T-cell (primary cell): ENCODE measurements at regions not wholly inside any gene's neighbourhood (a gene's known extent, or its start where the extent isn't known, plus 50 kb on each side); places are given as distances from the start of the nearest gene placed in this dataset.

ENCODE experiments used
- ATAC-seq, 4 experiments: fragments of 200-7000 bp in 3 of 4; fragments of 150-1000 bp in 1 of 4; cut with Tn5 transposase; replicated peaks in 1 of 4; 1 replicate in 3 of 4; 2 replicates in 1 of 4; pipeline ENCODE4 v1.10.0; 2021; ENCODE audit warnings: moderate library complexity in 3 of 4, mild to moderate bottlenecking in 2 of 4, moderate number of reproducible peaks in 1 of 4
- CTCF ChIA-PET, 2 donors: fragments of 300-600 bp; sonication (Branson Sonifier 250); formaldehyde crosslinking; loops; one replicate each; lab custom pipeline; 2022; ENCODE audit warnings: antibody characterized with exemption in 2 of 2; lab: Charles Lee
- POLR2A ChIA-PET, 2 donors: fragments of 300-600 bp; sonication (Branson Sonifier 250); formaldehyde crosslinking; loops; one replicate each; lab custom pipeline; 2022; ENCODE audit warnings: antibody characterized with exemption in 2 of 2; lab: Charles Lee
- DNase-seq, 35 experiments: peaks; one replicate each; pipeline versions ENCODE4 v3.0.0 to v3.0.0-alpha.2; 2013 to 2023
- H3K27ac ChIP-seq: one replicate; pipeline ENCODE4 v1.5.1; 2013; ENCODE audit warnings: low read length
- H3K27me3 ChIP-seq, 2 experiments: replicated peaks in 1 of 2; 1 replicate in 1 of 2; 2 replicates in 1 of 2; pipeline versions ENCODE4 v1.6.1 to v1.7.0; 2013; ENCODE audit warnings: low read length in 1 of 2, mixed read lengths in 1 of 2; ENCODE audit not compliant: control insufficient read depth in 2 of 2, insufficient read depth in 2 of 2; ENCODE audit errors: extremely low read depth in 1 of 2
- H3K36me3 ChIP-seq, 2 donors: 1 replicate in 1 of 2; 2 replicates in 1 of 2; pipeline versions ENCODE4 v1.6.1 to v1.7.0; 2013; ENCODE audit warnings: low read length in 1 of 2; ENCODE audit not compliant: control insufficient read depth in 2 of 2, insufficient read depth in 1 of 2; ENCODE audit errors: extremely low read depth in 1 of 2
- H3K4me1 ChIP-seq, 2 experiments: 1 replicate in 1 of 2; 2 replicates in 1 of 2; pipeline versions ENCODE4 v1.6.1 to v1.7.0; 2013; ENCODE audit warnings: low read length in 2 of 2, mixed read lengths in 1 of 2; ENCODE audit not compliant: insufficient read depth in 2 of 2, control insufficient read depth in 1 of 2; ENCODE audit errors: extremely low read depth in 1 of 2
- H3K4me3 ChIP-seq, 2 donors: 1 replicate in 1 of 2; 2 replicates in 1 of 2; pipeline versions ENCODE4 v1.5.1 to v1.7.0; 2013; ENCODE audit warnings: mild to moderate bottlenecking in 2 of 2, low read length in 1 of 2, moderate library complexity in 1 of 2; ENCODE audit not compliant: control insufficient read depth in 1 of 2; ENCODE audit errors: extremely low read depth in 1 of 2
- H3K9me3 ChIP-seq: 2 replicates; pipeline ENCODE4 v1.7.0; 2013
- H3K27ac Mint-ChIP-seq, 2 donors: one replicate each; pipeline ENCODE4 v1.8.0; 2020 to 2021; ENCODE audit warnings: mild to moderate bottlenecking in 2 of 2, mixed read lengths in 2 of 2
- H3K27me3 Mint-ChIP-seq, 2 donors: one replicate each; pipeline ENCODE4 v1.8.0; 2021 to 2022; ENCODE audit warnings: mixed read lengths in 2 of 2
- H3K36me3 Mint-ChIP-seq: one replicate; pipeline ENCODE4 v1.8.0; 2021; ENCODE audit warnings: mixed read lengths
- H3K4me1 Mint-ChIP-seq, 3 donors: one replicate each; pipeline ENCODE4 v1.8.0; 2020 to 2022; ENCODE audit warnings: mixed read lengths in 3 of 3, mild to moderate bottlenecking in 1 of 3
- H3K4me3 Mint-ChIP-seq, 3 donors: one replicate each; pipeline ENCODE4 v1.8.0; 2020 to 2022; ENCODE audit warnings: mild to moderate bottlenecking in 3 of 3, mixed read lengths in 3 of 3, moderate library complexity in 3 of 3
- H3K9me3 Mint-ChIP-seq, 3 donors: one replicate each; pipeline ENCODE4 v1.8.0; 2020 to 2022; ENCODE audit warnings: mixed read lengths in 3 of 3
- WGBS: methylation state at CpG from one replicate; pipeline ENCODE4 v1.1.5; 2013; ENCODE audit warnings: missing lambda C conversion rate; ENCODE audit not compliant: insufficient coverage; 5-methylcytosine and 5-hydroxymethylcytosine counted together

DNA sequence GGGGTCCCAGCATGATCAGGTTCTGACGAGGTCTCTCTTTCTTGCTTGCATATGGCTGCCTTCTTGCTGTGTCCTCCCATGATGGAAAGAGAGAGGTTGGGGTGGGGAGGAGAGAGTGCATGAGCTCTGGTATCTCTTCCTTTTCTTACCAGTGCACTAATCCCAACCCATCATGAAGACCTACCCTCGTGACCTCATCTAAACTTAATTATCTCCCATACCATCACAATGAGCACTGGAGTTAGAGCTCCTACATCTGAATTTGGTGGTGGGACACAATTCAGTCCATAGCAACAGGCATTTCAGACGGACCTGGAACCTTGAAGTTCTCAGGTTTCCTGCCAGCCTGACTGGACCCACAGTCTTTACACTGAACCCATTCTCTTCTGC, 125.2 kb upstream of the ZNF648 start:
- no peaks in the 10 kb centered on the region for H3K27me3 ChIP-seq
- no peaks in the 10 kb centered on the region for H3K9me3 ChIP-seq
- ChIA-PET POLR2A (no interaction called here), CTCF (no interaction called here)
- H3K4me3 Mint-ChIP-seq: no peak overlapping the region
- no peaks in the 10 kb centered on the region for H3K36me3 Mint-ChIP-seq
- no peaks in the 10 kb centered on the region for H3K9me3 Mint-ChIP-seq
- no peak overlapping the region for H3K27ac ChIP-seq
- H3K36me3 ChIP-seq: no peaks in the 10 kb centered on the region
- DNase-seq (no peak), ATAC-seq (no peak)
- no peaks in the 10 kb centered on the region for H3K4me1 Mint-ChIP-seq
- WGBS: 50% methylated on average over 2 of the region's 3 CpGs
- H3K27me3 Mint-ChIP-seq: peaks cover 8 to 10% of the 10 kb centered on the region in 2 donors
- H3K4me3 ChIP-seq: no peak overlapping the region
- no peaks in the 10 kb centered on the region for H3K4me1 ChIP-seq
- no peak overlapping the region for H3K27ac Mint-ChIP-seq

DNA sequence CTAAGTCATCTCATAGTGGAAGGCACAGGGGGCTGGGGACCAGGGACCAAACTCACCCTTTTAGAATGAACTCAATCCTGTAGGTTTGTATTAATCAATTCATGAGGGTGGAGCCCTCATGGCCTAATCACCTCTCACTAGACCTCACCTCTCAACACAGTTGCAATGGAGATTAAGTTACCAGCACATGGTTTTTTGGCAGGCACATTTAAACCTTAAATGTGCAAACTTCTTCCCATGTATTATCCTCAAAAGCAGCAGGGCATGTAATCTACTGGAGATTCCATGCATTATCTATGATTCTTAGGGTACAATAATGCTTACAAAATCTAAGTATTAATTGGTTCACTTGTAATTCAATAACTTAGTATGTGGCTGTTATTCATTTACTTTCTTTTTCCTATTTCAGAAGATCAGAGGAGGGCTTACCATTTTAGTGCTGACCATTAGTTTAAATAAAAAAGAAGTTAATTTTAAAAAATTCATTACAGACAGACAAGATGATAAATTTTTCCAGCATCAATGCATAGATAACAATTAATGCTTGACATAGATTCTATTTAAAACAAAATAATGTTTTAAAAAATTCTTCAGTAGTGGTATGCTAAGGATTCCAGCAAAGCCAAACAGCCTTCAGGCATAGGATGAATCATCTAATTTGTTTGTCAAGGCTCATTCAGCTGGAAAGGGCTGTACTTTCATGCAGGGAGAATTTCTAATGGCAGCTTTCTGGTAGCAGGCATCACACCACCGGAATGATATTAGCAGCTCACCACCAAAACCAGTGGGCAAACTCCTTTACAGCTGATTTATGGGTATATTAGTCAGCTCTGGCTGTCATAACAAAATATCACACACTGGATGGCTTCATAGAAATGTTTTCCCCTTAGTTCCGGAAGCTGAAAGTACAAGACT, 124.6 kb upstream of the ZNF648 start:
- Mint-ChIP-seq H3K9me3 (no peaks in the 10 kb centered on the region), H3K27ac (no peak overlapping the region), H3K4me3 (no peak overlapping the region), H3K4me1 (no peaks in the 10 kb centered on the region), H3K36me3 (no peaks in the 10 kb centered on the region), H3K27me3 (peaks cover 4 to 9% of the 10 kb centered on the region in 2 donors)
- no peaks in the 10 kb centered on the region for H3K36me3 ChIP-seq
- no peak for ATAC-seq
- WGBS: no CpG with 5 or more reads among the region's 2 CpGs
- ChIA-PET CTCF (no interaction called here), POLR2A (no interaction called here)
- no peaks in the 10 kb centered on the region for H3K9me3 ChIP-seq
- no peaks in the 10 kb centered on the region for H3K4me1 ChIP-seq
- no peak overlapping the region for H3K27ac ChIP-seq
- DNase-seq: no peak
- no peaks in the 10 kb centered on the region for H3K27me3 ChIP-seq
- H3K4me3 ChIP-seq: no peak overlapping the region

DNA sequence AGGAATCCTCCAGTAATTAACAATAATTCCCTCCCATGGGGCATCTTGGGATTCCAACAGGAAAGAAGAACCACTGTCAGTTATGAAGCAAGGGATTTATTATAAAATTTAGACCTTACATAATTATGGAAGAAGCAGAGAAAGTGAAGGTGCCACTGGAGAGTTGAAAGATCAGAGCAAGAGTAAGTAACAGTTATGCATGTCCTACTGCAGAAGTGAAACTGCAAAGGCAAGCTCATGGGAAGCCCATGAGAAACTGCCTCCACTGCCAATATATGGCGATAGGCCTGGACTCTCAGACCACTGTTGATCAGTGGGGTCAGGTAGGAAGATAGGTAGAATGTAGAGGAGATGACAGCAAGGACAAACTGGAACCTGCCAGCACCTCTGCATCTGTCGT, 123.6 kb upstream of the ZNF648 start:
- no CpG with 5 or more reads among the region's 2 CpGs for WGBS
- CTCF ChIA-PET: interaction anchor here in 1 of 2 donors (0.6 kb wide), 1 partner anchor 17 kb away, joined by 4 read pairs; no protein-coding TSS in a partner anchor
- H3K27ac ChIP-seq: no peak overlapping the region
- H3K36me3 ChIP-seq: no peaks in the 10 kb centered on the region
- ATAC-seq (no peak), DNase-seq (no peak)
- Mint-ChIP-seq H3K4me1 (no peaks in the 10 kb centered on the region), H3K27me3 (peaks cover 4 to 9% of the 10 kb centered on the region in 2 donors), H3K36me3 (no peaks in the 10 kb centered on the region), H3K4me3 (no peak overlapping the region), H3K9me3 (no peaks in the 10 kb centered on the region), H3K27ac (no peak overlapping the region)
- H3K4me1 ChIP-seq: no peaks in the 10 kb centered on the region
- H3K9me3 ChIP-seq: no peaks in the 10 kb centered on the region
- no peak overlapping the region for H3K4me3 ChIP-seq
- POLR2A ChIA-PET: no interaction called here
- no peaks in the 10 kb centered on the region for H3K27me3 ChIP-seq

DNA sequence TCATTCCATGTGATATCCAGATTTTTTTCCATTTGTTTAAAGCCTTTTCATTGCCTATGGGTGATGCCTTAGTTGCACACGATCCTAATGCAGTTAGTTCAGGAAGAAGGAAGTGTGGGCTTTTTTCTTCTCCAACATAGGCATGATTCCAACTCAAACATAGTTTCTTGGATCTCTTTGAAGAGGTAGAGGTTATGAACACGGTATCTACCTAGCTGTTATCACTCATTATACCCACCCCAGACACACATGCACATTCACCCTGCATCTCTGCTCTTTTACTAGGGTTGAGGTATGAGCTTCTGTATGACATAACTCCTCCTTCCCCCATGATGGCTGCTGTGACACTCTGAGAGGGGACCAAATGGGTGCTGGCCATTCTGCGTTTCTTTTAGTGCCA, 122.1 kb upstream of the ZNF648 start:
- no peak overlapping the region for H3K27ac Mint-ChIP-seq
- no peaks in the 10 kb centered on the region for H3K36me3 ChIP-seq
- H3K36me3 Mint-ChIP-seq: no peaks in the 10 kb centered on the region
- DNase-seq: no peak
- H3K27me3 ChIP-seq: no peaks in the 10 kb centered on the region
- no peaks in the 10 kb centered on the region for H3K9me3 Mint-ChIP-seq
- WGBS: no CpG with 5 or more reads among the region's 3 CpGs
- no peak overlapping the region for H3K4me3 ChIP-seq
- no peaks in the 10 kb centered on the region for H3K9me3 ChIP-seq
- H3K27me3 Mint-ChIP-seq: peaks cover 4 to 9% of the 10 kb centered on the region in 2 donors
- no peak overlapping the region for H3K27ac ChIP-seq
- H3K4me3 Mint-ChIP-seq: no peak overlapping the region
- ChIA-PET POLR2A (no interaction called here), CTCF (no interaction called here)
- H3K4me1 ChIP-seq: no peaks in the 10 kb centered on the region
- no peak for ATAC-seq
- H3K4me1 Mint-ChIP-seq: no peaks in the 10 kb centered on the region

DNA sequence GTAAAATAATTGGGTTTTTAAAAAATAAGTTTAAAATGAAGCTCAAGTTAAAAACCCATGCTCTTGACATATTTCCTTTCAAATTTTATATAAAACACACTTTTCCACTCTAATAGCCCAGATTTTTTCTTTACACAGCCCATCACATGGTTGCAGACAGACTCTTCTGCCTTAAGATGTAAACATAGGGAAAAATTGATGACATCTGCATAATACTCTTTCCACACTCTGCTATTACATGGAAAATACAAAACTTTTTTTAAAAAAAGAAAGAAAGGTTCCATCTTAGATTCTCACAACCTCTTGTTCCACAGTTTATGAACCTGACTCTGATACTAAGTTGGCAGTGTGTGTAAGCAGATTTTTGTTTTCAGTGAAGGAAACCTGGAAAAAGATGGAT, 120.8 kb upstream of the ZNF648 start:
- CTCF ChIA-PET: interaction anchor here (0.6 to 1.7 kb wide), 3 partner anchors 39 to 949 kb away, joined by 3 to 4 read pairs (median 4); no protein-coding TSS in a partner anchor
- Histone ChIP-seq H3K9me3 (no peaks in the 10 kb centered on the region), H3K4me1 (no peaks in the 10 kb centered on the region), H3K27ac (no peak overlapping the region), H3K4me3 (no peak overlapping the region), H3K27me3 (no peaks in the 10 kb centered on the region), H3K36me3 (no peaks in the 10 kb centered on the region)
- no peak for ATAC-seq
- H3K27me3 Mint-ChIP-seq: peaks cover 4 to 9% of the 10 kb centered on the region in 2 donors
- H3K9me3 Mint-ChIP-seq: no peaks in the 10 kb centered on the region
- no peak for DNase-seq
- POLR2A ChIA-PET: no interaction called here
- H3K27ac Mint-ChIP-seq: no peak overlapping the region
- H3K4me1 Mint-ChIP-seq: no peaks in the 10 kb centered on the region
- H3K4me3 Mint-ChIP-seq: no peak overlapping the region
- H3K36me3 Mint-ChIP-seq: no peaks in the 10 kb centered on the region

DNA sequence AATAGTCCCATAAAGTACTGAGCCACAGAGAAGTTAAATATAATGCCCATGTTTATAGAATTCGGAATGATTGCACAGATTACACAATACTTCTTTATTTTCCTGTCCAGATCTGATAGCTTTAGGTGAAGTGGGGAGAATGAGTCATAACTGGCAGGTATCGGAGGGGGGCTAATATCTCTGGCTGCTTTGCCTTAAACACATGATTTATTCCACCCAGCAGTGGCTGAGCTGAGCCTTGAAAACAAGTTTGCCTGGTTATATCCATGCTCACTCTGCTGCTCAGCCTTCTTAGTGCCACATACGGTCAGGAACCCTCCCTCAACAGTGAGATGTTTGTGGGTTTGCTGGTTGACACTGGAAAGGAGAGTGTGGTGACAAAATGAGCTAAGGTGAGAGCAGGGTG, 119.7 kb upstream of the ZNF648 start:
- no peak overlapping the region for H3K27ac ChIP-seq
- ATAC-seq (no peak), DNase-seq (no peak)
- H3K36me3 ChIP-seq: no peaks in the 10 kb centered on the region
- H3K9me3 ChIP-seq: no peaks in the 10 kb centered on the region
- H3K27ac Mint-ChIP-seq: no peak overlapping the region
- no CpG with 5 or more reads among the region's 3 CpGs for WGBS
- ChIA-PET POLR2A (no interaction called here), CTCF (no interaction called here)
- no peaks in the 10 kb centered on the region for H3K36me3 Mint-ChIP-seq
- no peaks in the 10 kb centered on the region for H3K4me1 ChIP-seq
- H3K27me3 ChIP-seq: no peaks in the 10 kb centered on the region
- no peaks in the 10 kb centered on the region for H3K9me3 Mint-ChIP-seq
- H3K4me3 ChIP-seq: no peak overlapping the region
- H3K4me1 Mint-ChIP-seq: no peaks in the 10 kb centered on the region
- peaks cover 4 to 9% of the 10 kb centered on the region in 2 donors for H3K27me3 Mint-ChIP-seq
- no peak overlapping the region for H3K4me3 Mint-ChIP-seq
